ENCODE measurements at regions not wholly inside any gene's neighbourhood (a gene's known extent, or its start where the extent isn't known, plus 50 kb on each side); places are given as distances from the start of the nearest gene placed in this dataset.

DNA sequence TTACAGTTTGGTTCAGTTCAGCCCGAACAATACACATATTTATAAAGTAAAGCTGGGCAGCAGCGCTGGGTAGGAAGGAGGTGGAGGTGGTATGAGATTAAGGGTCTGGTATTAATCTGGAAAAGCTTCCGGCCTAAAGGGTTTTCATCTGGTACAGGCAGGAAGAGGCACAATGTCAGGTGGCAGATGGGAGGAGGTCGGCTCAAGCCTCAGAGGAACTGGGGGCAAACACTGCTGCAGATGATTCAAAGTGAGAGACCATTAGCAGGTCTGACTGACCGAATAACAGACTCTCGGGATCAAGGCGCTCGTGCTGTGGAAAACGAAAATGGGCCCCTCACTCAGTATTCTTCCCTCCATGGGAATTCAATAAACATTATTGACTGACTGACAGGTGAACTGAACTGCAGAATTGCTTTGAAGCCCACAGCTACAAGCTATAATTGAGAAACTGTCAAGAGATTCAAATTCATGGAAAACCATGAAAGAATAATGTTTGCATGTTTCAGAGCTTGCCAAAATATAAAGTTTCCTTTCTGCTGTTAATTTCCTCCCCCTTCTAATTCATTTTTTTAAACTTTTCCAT, 75.3 kb downstream of the TMEM167A start:
- Histone ChIP-seq H3K4me2 (ENCODE audit: low read length) (no peak overlapping the region), H3K4me3 (ENCODE audit: low read length) (no peak overlapping the region), H3K9ac (ENCODE audit: low read depth, low read length) (no peak overlapping the region), H3K9me3 (replicated peaks; ENCODE audit: low read length) (no peaks in the 10 kb centered on the region), H3K36me3 (ENCODE audit: insufficient read depth, low read length) (no peaks in the 10 kb centered on the region), H3K27me3 (ENCODE audit: control insufficient read depth, insufficient read depth, low read length) (no peaks in the 10 kb centered on the region), H3K4me1 (ENCODE audit: control insufficient read depth, insufficient read depth, low read length) (no peaks in the 10 kb centered on the region)

DNA sequence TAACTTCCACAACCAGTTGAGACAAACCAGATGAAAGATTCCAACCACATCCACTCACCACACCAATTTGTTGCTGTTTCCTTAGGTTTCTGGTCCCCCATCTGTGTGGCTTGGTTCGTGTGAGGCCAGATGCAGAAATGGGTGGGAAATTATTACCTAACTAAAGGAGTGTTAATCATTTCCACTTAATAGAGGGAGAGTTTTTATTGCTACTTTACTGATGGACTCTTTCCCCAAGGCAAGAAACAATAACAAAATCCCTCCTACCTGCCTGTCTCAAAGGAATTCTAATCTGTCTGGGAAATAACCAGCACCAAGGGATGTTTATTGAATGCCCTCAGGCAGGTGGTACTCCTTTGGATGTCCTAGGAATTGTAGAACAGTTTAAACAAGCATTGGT, 76.3 kb downstream of the TMEM167A start:
- Histone ChIP-seq H3K9ac (ENCODE audit: low read depth, low read length) (no peak overlapping the region), H3K27me3 (ENCODE audit: control insufficient read depth, insufficient read depth, low read length) (no peaks in the 10 kb centered on the region), H3K9me3 (replicated peaks; ENCODE audit: low read length) (no peaks in the 10 kb centered on the region), H3K4me1 (ENCODE audit: control insufficient read depth, insufficient read depth, low read length) (no peaks in the 10 kb centered on the region), H3K4me3 (ENCODE audit: low read length) (no peak overlapping the region), H3K36me3 (ENCODE audit: insufficient read depth, low read length) (no peaks in the 10 kb centered on the region), H3K4me2 (ENCODE audit: low read length) (no peak overlapping the region)

GRCh38 chr5:83000428-83000827, 76.8 kb downstream of the TMEM167A start:
- Histone ChIP-seq H3K9me3 (replicated peaks; ENCODE audit: low read length) (no peaks in the 10 kb centered on the region), H3K9ac (ENCODE audit: low read depth, low read length) (no peak overlapping the region), H3K36me3 (ENCODE audit: insufficient read depth, low read length) (no peaks in the 10 kb centered on the region), H3K4me3 (ENCODE audit: low read length) (no peak overlapping the region), H3K4me1 (ENCODE audit: control insufficient read depth, insufficient read depth, low read length) (no peaks in the 10 kb centered on the region), H3K4me2 (ENCODE audit: low read length) (no peak overlapping the region), H3K27me3 (ENCODE audit: control insufficient read depth, insufficient read depth, low read length) (no peaks in the 10 kb centered on the region)

- H3K27me3 ChIP-seq (ENCODE audit: control insufficient read depth, insufficient read depth, low read length), result no peaks in the 10 kb centered on the region
- H3K9ac ChIP-seq (ENCODE audit: low read depth, low read length), result no peak overlapping the region
- no peak overlapping the region for H3K4me3 ChIP-seq (ENCODE audit: low read length)
- no peak overlapping the region for H3K4me2 ChIP-seq (ENCODE audit: low read length)
- H3K4me1 ChIP-seq (ENCODE audit: control insufficient read depth, insufficient read depth, low read length), result no peaks in the 10 kb centered on the region
- H3K9me3 ChIP-seq (replicated peaks; ENCODE audit: low read length), result no peaks in the 10 kb centered on the region
- no peaks in the 10 kb centered on the region for H3K36me3 ChIP-seq (ENCODE audit: insufficient read depth, low read length)
These were observed 83.8 kb downstream of the TMEM167A start for GRCh38 chr5:82993416-82993815.

GRCh38 chr5:82992646-82993045, 84.5 kb downstream of the TMEM167A start:
- H3K4me1 ChIP-seq (ENCODE audit: control insufficient read depth, insufficient read depth, low read length), result no peaks in the 10 kb centered on the region
- H3K9ac ChIP-seq (ENCODE audit: low read depth, low read length), result no peak overlapping the region
- H3K4me3 ChIP-seq (ENCODE audit: low read length), result no peak overlapping the region

DNA sequence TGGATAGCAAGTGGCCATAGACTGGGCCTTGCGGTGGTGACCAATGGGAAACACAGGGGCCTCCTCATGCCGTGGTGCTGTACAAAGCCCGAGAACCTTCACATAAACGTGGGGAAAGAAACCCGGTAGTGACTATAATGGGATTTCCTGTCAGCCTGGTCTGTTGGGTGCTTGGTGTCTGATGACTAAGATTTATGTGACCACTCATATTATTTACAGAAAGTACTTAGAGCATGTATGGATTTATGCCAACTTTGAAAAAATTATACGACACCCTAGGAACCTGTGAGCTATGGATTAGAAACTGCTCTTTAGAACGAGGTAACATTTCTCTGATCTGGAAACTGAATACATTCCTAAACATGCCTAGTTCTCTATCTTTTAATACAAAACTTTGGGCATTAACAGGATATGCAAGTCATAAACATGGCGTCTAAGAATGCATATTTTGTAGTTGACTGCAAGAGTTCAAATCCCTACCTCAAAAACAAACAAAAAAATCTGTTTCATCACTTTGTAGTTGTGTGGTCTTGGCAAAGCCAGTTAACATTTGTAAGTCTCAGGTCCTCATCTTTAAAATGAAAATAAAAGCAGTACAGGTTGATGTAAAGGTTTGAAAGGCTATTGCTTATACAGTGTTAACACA, 85.4 kb downstream of the TMEM167A start:
- H3K4me3 ChIP-seq (ENCODE audit: low read length), result no peak overlapping the region
- no peaks in the 10 kb centered on the region for H3K36me3 ChIP-seq (ENCODE audit: insufficient read depth, low read length)
- H3K4me2 ChIP-seq (ENCODE audit: low read length), result no peak overlapping the region
- no peaks in the 10 kb centered on the region for H3K27me3 ChIP-seq (ENCODE audit: control insufficient read depth, insufficient read depth, low read length)
- no peak overlapping the region for H3K9ac ChIP-seq (ENCODE audit: low read depth, low read length)
- H3K9me3 ChIP-seq (replicated peaks; ENCODE audit: low read length), result no peaks in the 10 kb centered on the region
- H3K4me1 ChIP-seq (ENCODE audit: control insufficient read depth, insufficient read depth, low read length), result no peaks in the 10 kb centered on the region

More at GRCh38 chr5:82992646-82993045, 84.5 kb downstream of the TMEM167A start:
- Histone ChIP-seq H3K27me3 (ENCODE audit: control insufficient read depth, insufficient read depth, low read length) (no peaks in the 10 kb centered on the region), H3K36me3 (ENCODE audit: insufficient read depth, low read length) (no peaks in the 10 kb centered on the region), H3K4me2 (ENCODE audit: low read length) (no peak overlapping the region), H3K9me3 (replicated peaks; ENCODE audit: low read length) (no peaks in the 10 kb centered on the region)

GRCh38 chr5:82991059-82991458, 86.1 kb downstream of the TMEM167A start:
- Histone ChIP-seq H3K36me3 (ENCODE audit: insufficient read depth, low read length) (no peaks in the 10 kb centered on the region), H3K4me1 (ENCODE audit: control insufficient read depth, insufficient read depth, low read length) (no peaks in the 10 kb centered on the region), H3K9me3 (replicated peaks; ENCODE audit: low read length) (no peaks in the 10 kb centered on the region), H3K4me3 (ENCODE audit: low read length) (no peak overlapping the region), H3K27me3 (ENCODE audit: control insufficient read depth, insufficient read depth, low read length) (no peaks in the 10 kb centered on the region), H3K9ac (ENCODE audit: low read depth, low read length) (no peak overlapping the region), H3K4me2 (ENCODE audit: low read length) (no peak overlapping the region)

- Histone ChIP-seq H3K36me3 (ENCODE audit: insufficient read depth, low read length) (no peaks in the 10 kb centered on the region), H3K4me3 (ENCODE audit: low read length) (no peak overlapping the region), H3K27me3 (ENCODE audit: control insufficient read depth, insufficient read depth, low read length) (peaks cover 2% of the 10 kb centered on the region), H3K4me1 (ENCODE audit: control insufficient read depth, insufficient read depth, low read length) (no peaks in the 10 kb centered on the region), H3K4me2 (ENCODE audit: low read length) (no peak overlapping the region), H3K9me3 (replicated peaks; ENCODE audit: low read length) (no peaks in the 10 kb centered on the region), H3K9ac (ENCODE audit: low read depth, low read length) (no peak overlapping the region)
These were observed 90.0 kb downstream of the TMEM167A start for GRCh38 chr5:82987188-82987587.

- Histone ChIP-seq H3K9ac (ENCODE audit: low read depth, low read length) (no peak overlapping the region), H3K4me2 (ENCODE audit: low read length) (no peak overlapping the region), H3K27me3 (ENCODE audit: control insufficient read depth, insufficient read depth, low read length) (peaks cover 2% of the 10 kb centered on the region), H3K4me3 (ENCODE audit: low read length) (no peak overlapping the region), H3K4me1 (ENCODE audit: control insufficient read depth, insufficient read depth, low read length) (no peaks in the 10 kb centered on the region), H3K9me3 (replicated peaks; ENCODE audit: low read length) (no peaks in the 10 kb centered on the region), H3K36me3 (ENCODE audit: insufficient read depth, low read length) (no peaks in the 10 kb centered on the region)
These were observed 90.8 kb downstream of the TMEM167A start for GRCh38 chr5:82986404-82986803.

DNA sequence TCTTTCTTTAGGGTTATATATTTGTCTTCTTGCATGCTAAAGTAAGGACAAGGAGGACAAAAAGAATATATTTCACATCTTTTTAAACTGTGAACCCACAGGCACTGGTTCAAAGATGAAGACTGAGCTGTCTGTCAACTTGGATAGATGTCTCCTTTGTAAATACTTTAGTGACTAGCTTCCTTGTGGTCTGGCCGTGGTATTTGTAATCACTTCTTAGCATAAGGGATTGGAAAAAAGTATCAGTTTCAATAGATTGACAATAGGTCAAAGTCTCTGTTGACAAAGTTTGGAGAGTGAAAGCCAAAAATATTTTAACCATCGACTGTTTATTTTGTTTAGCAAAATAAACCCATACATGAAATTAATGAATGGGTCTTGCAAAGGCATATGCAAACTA, 91.4 kb downstream of the TMEM167A start:
- H3K4me2 ChIP-seq (ENCODE audit: low read length), result no peak overlapping the region

DNA sequence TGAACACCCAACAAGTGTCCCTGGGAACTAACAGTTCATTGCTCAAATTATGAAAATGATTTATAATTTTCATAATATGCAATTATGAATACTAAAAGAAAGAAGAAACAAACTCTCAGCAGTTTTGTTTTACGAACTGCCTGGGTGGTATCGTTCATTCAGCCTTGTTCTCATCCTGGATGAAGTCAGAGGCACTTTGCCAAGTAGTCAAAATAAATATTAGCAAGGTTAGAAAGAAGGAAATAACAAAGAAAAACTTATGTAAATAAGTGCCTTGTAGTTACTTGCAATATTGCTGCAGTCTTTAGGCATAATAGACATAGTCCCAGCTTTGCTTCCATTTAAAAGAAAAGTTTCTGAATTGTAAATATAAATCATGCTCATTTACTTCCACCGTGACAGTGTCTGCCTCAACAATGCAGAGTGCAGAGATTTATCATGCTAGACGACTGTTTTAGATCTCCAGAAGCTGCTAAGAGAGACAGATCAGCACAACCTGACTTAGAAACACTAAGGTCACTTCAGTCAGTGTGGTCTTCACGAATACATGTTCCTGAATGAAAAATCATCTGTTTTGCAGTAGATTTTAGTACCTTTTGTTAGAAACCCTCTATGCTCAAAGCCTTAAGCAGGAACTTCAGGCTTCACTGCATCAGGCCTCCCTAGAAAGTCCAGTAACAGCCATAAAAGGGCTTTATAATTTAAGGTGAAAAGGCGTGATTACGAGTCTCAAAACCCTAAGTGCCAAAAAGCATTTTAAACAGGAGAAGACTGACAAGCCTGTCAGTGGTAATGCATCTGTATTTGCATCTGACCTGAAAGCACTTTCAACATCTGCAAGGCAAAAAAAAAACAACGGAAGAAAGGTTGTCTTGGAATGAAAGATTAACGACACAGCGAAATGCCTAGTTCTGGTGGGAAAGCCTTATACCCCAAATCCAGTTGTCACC, 92.1 kb downstream of the TMEM167A start:
- Histone ChIP-seq H3K9ac (ENCODE audit: low read depth, low read length) (no peak overlapping the region), H3K4me1 (ENCODE audit: control insufficient read depth, insufficient read depth, low read length) (no peaks in the 10 kb centered on the region), H3K27me3 (ENCODE audit: control insufficient read depth, insufficient read depth, low read length) (peaks cover 2% of the 10 kb centered on the region), H3K9me3 (replicated peaks; ENCODE audit: low read length) (no peaks in the 10 kb centered on the region), H3K4me2 (ENCODE audit: low read length) (no peak overlapping the region), H3K36me3 (ENCODE audit: insufficient read depth, low read length) (no peaks in the 10 kb centered on the region), H3K4me3 (ENCODE audit: low read length) (no peak overlapping the region)

More for the DNA sequence above, 91.4 kb downstream of the TMEM167A start:
- H3K36me3 ChIP-seq (ENCODE audit: insufficient read depth, low read length), result no peaks in the 10 kb centered on the region
- H3K27me3 ChIP-seq (ENCODE audit: control insufficient read depth, insufficient read depth, low read length), result peaks cover 2% of the 10 kb centered on the region
- H3K4me3 ChIP-seq (ENCODE audit: low read length), result no peak overlapping the region
- no peaks in the 10 kb centered on the region for H3K9me3 ChIP-seq (replicated peaks; ENCODE audit: low read length)
- H3K4me1 ChIP-seq (ENCODE audit: control insufficient read depth, insufficient read depth, low read length), result no peaks in the 10 kb centered on the region
- no peak overlapping the region for H3K9ac ChIP-seq (ENCODE audit: low read depth, low read length)

Data from skeletal muscle satellite cell (primary cell).